Lung (tissue), 11 donors: ENCODE measurements at regions not wholly inside any gene's neighbourhood (a gene's known extent, or its start where the extent isn't known, plus 50 kb on each side); places are given as distances from the start of the nearest gene placed in this dataset.

ENCODE experiments used
- ATAC-seq: fragments of 200-7000 bp; cut with Tn5 transposase; one replicate; pipeline ENCODE4 v1.9.1; 2020; ENCODE audit warnings: moderate number of reproducible peaks; ENCODE audit not compliant: insufficient read depth, low FRiP score
- DNase-seq, 3 donors: peaks; one replicate each; pipeline ENCODE4 v3.0.0-alpha.2; 2013 to 2017
- H3K27ac ChIP-seq, 2 donors: one replicate each; pipeline ENCODE4 v1.5.1; 2013; ENCODE audit warnings: mild to moderate bottlenecking in 2 of 2, moderate library complexity in 2 of 2, control low read depth in 1 of 2, inconsistent platforms in 1 of 2, low read depth in 1 of 2, low read length in 1 of 2
- H3K27me3 ChIP-seq, 3 donors: one replicate each; pipeline ENCODE4 v1.5.1; 2013; ENCODE audit warnings: low read length in 2 of 3; ENCODE audit not compliant: control insufficient read depth in 3 of 3, insufficient read depth in 3 of 3
- H3K36me3 ChIP-seq, 4 donors: one replicate each; pipeline ENCODE4 v1.5.1; 2013; ENCODE audit warnings: low read length in 4 of 4, mild to moderate bottlenecking in 1 of 4, moderate library complexity in 1 of 4; ENCODE audit not compliant: control insufficient read depth in 4 of 4, insufficient read depth in 4 of 4
- H3K4me1 ChIP-seq, 5 donors: one replicate each; pipeline ENCODE4 v1.5.1; 2013; ENCODE audit warnings: low read length in 5 of 5, mild to moderate bottlenecking in 2 of 5, moderate library complexity in 1 of 5; ENCODE audit not compliant: control insufficient read depth in 5 of 5, insufficient read depth in 5 of 5
- H3K4me3 ChIP-seq: one replicate; pipeline ENCODE4 v1.5.1; 2013; ENCODE audit warnings: mild to moderate bottlenecking, control low read depth, moderate library complexity
- H3K9ac ChIP-seq, 2 donors: one replicate each; pipeline ENCODE4 v1.5.1; 2013; ENCODE audit warnings: low read length in 2 of 2, control low read depth in 1 of 2; ENCODE audit not compliant: insufficient read depth in 1 of 2
- H3K9me3 ChIP-seq, 4 donors: one replicate each; pipeline ENCODE4 v1.5.1; 2013; ENCODE audit warnings: low read length in 3 of 4, mild to moderate bottlenecking in 1 of 4, moderate library complexity in 1 of 4; ENCODE audit not compliant: control insufficient read depth in 4 of 4, insufficient read depth in 3 of 4
- CTCF ChIP-seq: IDR thresholded peaks from 2 replicates; pipeline ENCODE4 v1.5.1; 2012; ENCODE audit warnings: mild to moderate bottlenecking; ENCODE audit errors: control extremely low read depth, extremely low read depth
- WGBS, 2 donors: extraction: QIAGEN DNeasy Blood & Tissue Kit; methylation state at CpG; one replicate each; pipeline ENCODE4 v1.1.7; 2013; 5-methylcytosine and 5-hydroxymethylcytosine counted together
- donor health status: control.
- donor health status: control.
- donor health status: Bipolar disorder and iron deficiency.
- donor health status: healthy.
- donor health status: DM: yes; HTN: yes; CAD: no.

- TF ChIP-seq CTCF: no peak
- Histone ChIP-seq H3K27me3 (no peaks in the 10 kb centered on the region), H3K9ac (no peak overlapping the region), H3K4me3 (no peak overlapping the region), H3K36me3 (peaks cover 0 to 13% (median 1%) of the 10 kb centered on the region in 4 donors), H3K4me1 (peaks cover 0 to 9% (median 6%) of the 10 kb centered on the region in 5 donors), H3K9me3 (no peaks in the 10 kb centered on the region), H3K27ac (no peak overlapping the region)
- 94 to 96% methylated on average over 7 of the region's 7 CpGs for WGBS, 2 donors
- ATAC-seq (no peak), DNase-seq (no peak)
Measured at GRCh38 chr22:25485626-25486545, 78.6 kb upstream of the GRK3 start.

GRCh38 chr22:25487508-25487907 is 77.0 kb upstream of the GRK3 start:
- Histone ChIP-seq H3K9ac (no peak overlapping the region), H3K27ac (no peak overlapping the region), H3K27me3 (no peaks in the 10 kb centered on the region), H3K4me3 (no peak overlapping the region), H3K4me1 (peaks cover 0 to 11% (median 6%) of the 10 kb centered on the region in 5 donors), H3K9me3 (no peaks in the 10 kb centered on the region), H3K36me3 (peaks cover 0 to 10% (median under 1%) of the 10 kb centered on the region in 4 donors)
- WGBS, 2 donors: 97% methylated on average over 6 of the region's 6 CpGs
- DNase-seq (no peak), ATAC-seq (no peak)
- no peak for TF ChIP-seq CTCF

GRCh38 chr22:25488244-25489020 is 76.0 kb upstream of the GRK3 start:
- no peak for TF ChIP-seq CTCF
- H3K36me3 ChIP-seq: peaks cover 0 to 10% (median under 1%) of the 10 kb centered on the region in 4 donors

More at GRCh38 chr22:25488244-25489020, 76.0 kb upstream of the GRK3 start:
- no peaks in the 10 kb centered on the region for H3K27me3 ChIP-seq
- no peak overlapping the region for H3K4me3 ChIP-seq
- DNase-seq (peak; percentile 20 to 50 (median 48)), ATAC-seq (no peak)
- peaks cover 0 to 20% (median 7%) of the 10 kb centered on the region in 5 donors for H3K4me1 ChIP-seq
- no peaks in the 10 kb centered on the region for H3K9me3 ChIP-seq
- WGBS, 2 donors: 31 to 64% methylated on average over 3 of the region's 3 CpGs
- no peak overlapping the region for H3K9ac ChIP-seq
- H3K27ac ChIP-seq: no peak overlapping the region
